ENCODE measurements at regions not wholly inside any gene's neighbourhood (a gene's known extent, or its start where the extent isn't known, plus 50 kb on each side); places are given as distances from the start of the nearest gene placed in this dataset.
"Not testable (repeated sequence)": the region's sequence is repeated elsewhere in the genome, so short reads cannot be mapped to it uniquely, and the experiment has no call there.

DNA sequence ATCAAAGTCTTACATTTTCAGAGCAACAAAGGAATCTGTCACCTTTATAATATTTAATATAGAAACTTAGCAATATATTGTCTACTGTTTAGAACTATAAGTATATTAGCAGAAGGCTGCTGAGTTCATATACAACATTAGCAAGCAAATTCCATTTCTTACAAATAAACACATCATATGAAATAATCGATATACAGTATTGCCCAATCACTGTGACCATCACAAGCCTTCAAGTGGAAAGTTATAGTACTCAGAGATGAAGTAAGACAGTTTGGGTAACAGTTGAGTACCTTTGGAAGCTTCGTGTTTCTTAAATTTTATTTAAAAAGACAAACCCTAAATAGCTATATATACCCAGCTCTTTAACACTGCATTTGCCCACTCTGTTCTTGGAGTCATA lies 135.2 kb upstream of the IRX1 start:
- no peak overlapping the region for H3K4me3 Mint-ChIP-seq (ENCODE audit: unreplicated experiment)
- no peak for TF ChIP-seq CTCF (IDR thresholded peaks at IDR 0.05; ENCODE audit: partially characterized antibody, unreplicated experiment)
- no peak for DNase-seq
- no peaks in the 10 kb centered on the region for H3K36me3 Mint-ChIP-seq (ENCODE audit: unreplicated experiment)
- no peak overlapping the region for H3K27ac Mint-ChIP-seq (ENCODE audit: unreplicated experiment)
- peaks cover 2% of the 10 kb centered on the region for H3K9me3 Mint-ChIP-seq (ENCODE audit: unreplicated experiment)
- H3K4me1 Mint-ChIP-seq (ENCODE audit: low read depth, unreplicated experiment) = peaks cover 4% of the 10 kb centered on the region
- no peaks in the 10 kb centered on the region for H3K27me3 Mint-ChIP-seq (ENCODE audit: unreplicated experiment)

DNA sequence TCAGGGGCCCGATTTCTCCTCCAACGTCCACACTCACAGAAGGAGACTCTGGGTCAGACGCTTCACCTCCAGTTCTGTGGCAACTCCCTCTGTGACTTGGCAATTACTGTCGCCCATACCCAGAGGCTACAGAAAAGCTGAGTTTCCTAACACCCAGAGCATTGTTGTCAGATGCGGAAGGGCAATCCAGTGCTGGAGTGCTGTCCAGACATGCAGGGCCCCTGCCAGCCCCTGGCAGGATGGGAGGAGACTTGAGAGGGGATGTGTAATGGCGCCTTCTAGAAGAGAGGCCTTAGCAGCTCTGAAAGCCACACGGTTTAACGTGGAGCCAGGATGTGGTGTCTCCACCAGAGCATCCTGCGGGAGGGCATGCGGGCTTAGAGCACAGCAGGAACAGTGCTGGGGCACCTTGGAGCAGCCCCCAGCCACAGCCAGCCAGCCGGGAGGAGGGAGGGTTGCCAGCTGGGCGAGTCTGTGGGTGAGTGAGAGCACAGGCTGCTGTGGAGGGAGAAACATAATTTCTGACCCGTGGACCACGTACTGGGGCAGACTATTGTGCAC lies 139.4 kb upstream of the IRX1 start:
- Mint-ChIP-seq H3K4me3 (ENCODE audit: unreplicated experiment) (no peak overlapping the region), H3K9me3 (ENCODE audit: unreplicated experiment) (peaks cover 2% of the 10 kb centered on the region), H3K36me3 (ENCODE audit: unreplicated experiment) (no peaks in the 10 kb centered on the region), H3K27me3 (ENCODE audit: unreplicated experiment) (no peaks in the 10 kb centered on the region), H3K4me1 (ENCODE audit: low read depth, unreplicated experiment) (peaks cover 8% of the 10 kb centered on the region), H3K27ac (ENCODE audit: unreplicated experiment) (no peak overlapping the region)
- DNase-seq = no peak
- no peak for TF ChIP-seq CTCF (IDR thresholded peaks at IDR 0.05; ENCODE audit: partially characterized antibody, unreplicated experiment)

DNA sequence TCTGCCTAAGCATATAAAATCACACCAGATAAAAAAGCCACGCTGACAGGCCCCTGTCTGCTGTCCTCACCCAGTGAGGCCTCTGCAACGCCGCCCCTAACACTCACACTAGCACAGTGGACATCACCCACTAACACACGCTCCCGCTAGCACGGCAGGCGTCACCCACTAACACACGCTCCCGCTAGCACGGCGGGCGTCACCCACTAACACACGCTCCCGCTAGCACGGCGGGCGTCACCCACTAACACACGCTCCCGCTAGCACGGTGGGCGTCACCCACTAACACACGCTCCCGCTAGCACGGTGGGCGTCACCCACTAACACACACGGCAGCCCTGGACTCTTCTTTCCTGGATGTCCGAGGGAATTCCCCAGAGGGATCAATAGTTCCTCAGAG lies 141.6 kb upstream of the IRX1 start:
- H3K36me3 Mint-ChIP-seq (ENCODE audit: unreplicated experiment); H3K4me3 Mint-ChIP-seq (ENCODE audit: unreplicated experiment); H3K4me1 Mint-ChIP-seq (ENCODE audit: low read depth, unreplicated experiment); H3K27me3 Mint-ChIP-seq (ENCODE audit: unreplicated experiment); H3K9me3 Mint-ChIP-seq (ENCODE audit: unreplicated experiment); DNase-seq; H3K27ac Mint-ChIP-seq (ENCODE audit: unreplicated experiment): not testable (repeated sequence)

DNA sequence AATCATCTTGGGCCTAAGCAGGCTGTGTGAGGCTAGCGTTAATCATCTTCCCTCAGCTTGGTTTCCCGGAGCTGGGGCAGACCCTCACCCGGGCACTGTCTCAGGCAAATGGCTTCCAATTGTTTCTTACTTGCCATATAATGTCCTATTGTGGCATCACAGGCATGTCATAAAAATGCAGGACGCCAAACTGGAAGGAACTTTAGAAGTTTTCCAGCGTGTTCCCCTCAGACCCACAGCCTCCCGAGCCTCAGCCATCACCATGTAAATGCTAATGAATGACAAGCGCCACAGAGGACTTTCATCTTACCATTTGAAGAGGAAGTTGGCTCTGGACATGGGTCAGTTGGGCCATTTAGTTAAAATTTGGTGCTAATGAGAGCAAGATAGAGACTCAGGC lies 143.0 kb upstream of the IRX1 start:
- peaks cover 8% of the 10 kb centered on the region for H3K4me1 Mint-ChIP-seq (ENCODE audit: low read depth, unreplicated experiment)
- H3K27ac Mint-ChIP-seq (ENCODE audit: unreplicated experiment) = no peak overlapping the region
- H3K27me3 Mint-ChIP-seq (ENCODE audit: unreplicated experiment) = no peaks in the 10 kb centered on the region
- no peak for TF ChIP-seq CTCF (IDR thresholded peaks at IDR 0.05; ENCODE audit: partially characterized antibody, unreplicated experiment)
- no peak for DNase-seq
- H3K9me3 Mint-ChIP-seq (ENCODE audit: unreplicated experiment) = no peaks in the 10 kb centered on the region
- H3K36me3 Mint-ChIP-seq (ENCODE audit: unreplicated experiment) = no peaks in the 10 kb centered on the region
- no peak overlapping the region for H3K4me3 Mint-ChIP-seq (ENCODE audit: unreplicated experiment)

DNA sequence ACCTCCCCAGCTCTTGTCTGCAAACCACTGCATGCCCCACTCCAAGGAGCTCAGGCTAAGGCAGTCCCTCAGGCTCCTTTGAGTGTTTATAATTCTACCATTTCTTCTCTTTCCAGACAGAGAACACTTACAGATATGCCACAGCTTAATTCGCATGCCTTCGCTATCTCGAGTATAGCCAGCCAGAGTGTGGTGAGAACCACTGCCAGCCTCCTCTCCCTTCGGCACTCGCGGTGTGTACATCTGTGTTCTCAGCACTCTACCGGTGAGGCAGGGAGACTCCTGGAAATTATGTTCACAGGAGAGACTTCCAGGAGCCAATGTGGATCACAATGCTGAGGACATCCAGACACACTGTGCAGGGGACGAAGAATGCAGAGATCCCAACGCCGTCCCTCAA lies 143.7 kb upstream of the IRX1 start:
- no peak for DNase-seq
- TF ChIP-seq CTCF (IDR thresholded peaks at IDR 0.05; ENCODE audit: partially characterized antibody, unreplicated experiment) = no peak
- Mint-ChIP-seq H3K4me1 (ENCODE audit: low read depth, unreplicated experiment) (peaks cover 8% of the 10 kb centered on the region), H3K27me3 (ENCODE audit: unreplicated experiment) (no peaks in the 10 kb centered on the region), H3K27ac (ENCODE audit: unreplicated experiment) (no peak overlapping the region), H3K36me3 (ENCODE audit: unreplicated experiment) (no peaks in the 10 kb centered on the region), H3K9me3 (ENCODE audit: unreplicated experiment) (no peaks in the 10 kb centered on the region), H3K4me3 (ENCODE audit: unreplicated experiment) (no peak overlapping the region)

DNA sequence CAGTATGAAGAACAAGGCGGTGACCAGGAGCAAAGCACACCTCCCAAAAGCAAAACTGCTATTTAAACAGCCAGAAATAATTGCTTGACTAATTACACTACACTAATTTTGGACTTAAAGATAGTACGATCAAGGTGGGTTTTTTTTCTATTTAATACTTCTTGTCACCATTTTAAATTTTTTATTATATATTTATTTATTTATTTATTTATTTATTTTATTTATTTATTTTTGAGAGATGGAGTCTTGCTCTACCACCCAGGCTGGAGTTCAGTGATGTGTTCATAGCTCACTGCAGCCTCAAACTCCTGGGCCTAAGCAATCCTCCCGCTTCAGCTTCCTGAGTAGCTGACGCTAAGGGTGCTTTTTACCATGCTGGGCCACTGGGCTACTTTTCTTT lies 146.2 kb upstream of the IRX1 start:
- Mint-ChIP-seq H3K27me3 (ENCODE audit: unreplicated experiment) (no peaks in the 10 kb centered on the region), H3K4me3 (ENCODE audit: unreplicated experiment) (no peak overlapping the region), H3K27ac (ENCODE audit: unreplicated experiment) (no peak overlapping the region), H3K36me3 (ENCODE audit: unreplicated experiment) (no peaks in the 10 kb centered on the region), H3K4me1 (ENCODE audit: low read depth, unreplicated experiment) (no peaks in the 10 kb centered on the region), H3K9me3 (ENCODE audit: unreplicated experiment) (no peaks in the 10 kb centered on the region)
- DNase-seq = no peak
- TF ChIP-seq CTCF (IDR thresholded peaks at IDR 0.05; ENCODE audit: partially characterized antibody, unreplicated experiment) = no peak

Measured in glutamatergic neuron (in vitro differentiated cells).